Activated naive CD8-positive, alpha-beta T cell treated with anti-CD3 and anti-CD28 coated beads for 36 hours (primary cell): ENCODE measurements at regions not wholly inside any gene's neighbourhood (a gene's known extent, or its start where the extent isn't known, plus 50 kb on each side); places are given as distances from the start of the nearest gene placed in this dataset.
A peak's percentile ranks its signal among the peaks of the same experiment; 100 is the strongest.

ENCODE experiments used
- DNase-seq: peaks from one replicate; pipeline ENCODE4 v3.0.0; 2021
- H3K27ac Mint-ChIP-seq: one replicate; pipeline ENCODE4 v1.8.0; 2022; ENCODE audit warnings: mild to moderate bottlenecking, moderate library complexity, mixed read lengths
- H3K27me3 Mint-ChIP-seq: one replicate; pipeline ENCODE4 v1.8.0; 2022; ENCODE audit warnings: mild to moderate bottlenecking, mixed read lengths
- H3K36me3 Mint-ChIP-seq: one replicate; pipeline ENCODE4 v1.8.0; 2021; ENCODE audit warnings: mild to moderate bottlenecking, mixed read lengths
- H3K4me1 Mint-ChIP-seq: one replicate; pipeline ENCODE4 v1.8.0; 2021; ENCODE audit warnings: mixed read lengths
- H3K4me3 Mint-ChIP-seq: one replicate; pipeline ENCODE4 v1.8.0; 2022; ENCODE audit warnings: mild to moderate bottlenecking, moderate library complexity, mixed read lengths
- H3K9me3 Mint-ChIP-seq: one replicate; pipeline ENCODE4 v1.8.0; 2022; ENCODE audit warnings: mixed read lengths

GRCh38 chr22:22341736-22342135 lies 97.2 kb downstream of the VPREB1 start:
- DNase-seq, result no peak
- H3K36me3 Mint-ChIP-seq, result no peaks in the 10 kb centered on the region

DNA sequence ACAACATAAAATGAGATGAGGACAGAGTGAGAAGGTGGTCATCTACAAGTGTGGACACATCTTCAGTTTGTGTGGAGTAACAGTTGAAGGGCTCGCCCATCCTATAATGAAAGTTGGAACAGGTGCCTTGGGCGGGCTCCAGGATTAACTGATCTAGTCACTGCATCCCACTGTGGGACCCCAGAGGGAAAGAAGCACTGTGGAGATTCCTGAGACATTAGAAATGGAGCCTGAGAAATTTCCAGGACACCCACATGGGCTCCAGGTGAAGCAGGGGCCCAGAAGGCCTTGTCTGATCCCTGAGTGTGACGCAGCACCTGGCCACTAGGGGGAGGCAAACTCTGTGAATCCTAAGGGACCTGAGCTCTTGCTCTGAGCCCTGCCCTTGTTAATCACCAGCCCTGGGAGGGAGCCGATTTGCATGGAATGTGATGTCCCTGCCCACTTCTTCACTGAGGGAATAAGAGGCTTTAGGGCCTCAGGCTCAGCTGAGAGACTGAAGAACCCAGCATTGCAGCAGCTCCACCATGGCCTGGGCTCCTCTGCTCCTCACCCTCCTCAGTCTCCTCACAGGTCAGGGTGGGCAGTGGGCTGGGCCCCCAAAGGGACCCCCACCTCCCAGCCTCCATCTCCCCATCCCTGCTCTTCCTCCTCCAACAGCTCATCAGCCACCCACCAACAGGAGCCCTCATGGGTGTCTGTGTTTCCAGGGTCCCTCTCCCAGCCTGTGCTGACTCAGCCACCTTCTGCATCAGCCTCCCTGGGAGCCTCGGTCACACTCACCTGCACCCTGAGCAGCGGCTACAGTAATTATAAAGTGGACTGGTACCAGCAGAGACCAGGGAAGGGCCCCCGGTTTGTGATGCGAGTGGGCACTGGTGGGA lies 98.4 kb downstream of the VPREB1 start:
- DNase-seq, result peak; percentile 53
- Mint-ChIP-seq H3K36me3 (no peaks in the 10 kb centered on the region), H3K27ac (no peak overlapping the region), H3K4me3 (no peak overlapping the region), H3K27me3 (peaks cover 4% of the 10 kb centered on the region), H3K9me3 (no peaks in the 10 kb centered on the region), H3K4me1 (no peaks in the 10 kb centered on the region)

More at GRCh38 chr22:22341736-22342135, 97.2 kb downstream of the VPREB1 start:
- Mint-ChIP-seq H3K4me1 (no peaks in the 10 kb centered on the region), H3K27ac (no peak overlapping the region), H3K9me3 (no peaks in the 10 kb centered on the region), H3K4me3 (no peak overlapping the region), H3K27me3 (peaks cover 8% of the 10 kb centered on the region)

- Mint-ChIP-seq H3K4me1 (no peaks in the 10 kb centered on the region), H3K27ac (no peak overlapping the region), H3K27me3 (peaks cover 9% of the 10 kb centered on the region), H3K36me3 (no peaks in the 10 kb centered on the region), H3K9me3 (no peaks in the 10 kb centered on the region), H3K4me3 (no peak overlapping the region)
- no peak for DNase-seq
Measured at GRCh38 chr22:22343581-22344296, 99.2 kb downstream of the VPREB1 start.

- no peak overlapping the region for H3K4me3 Mint-ChIP-seq
- no peaks in the 10 kb centered on the region for H3K4me1 Mint-ChIP-seq
- DNase-seq, result no peak
- no peaks in the 10 kb centered on the region for H3K9me3 Mint-ChIP-seq
- no peaks in the 10 kb centered on the region for H3K36me3 Mint-ChIP-seq
- H3K27me3 Mint-ChIP-seq, result peaks cover 5% of the 10 kb centered on the region
- H3K27ac Mint-ChIP-seq, result no peak overlapping the region
Measured at GRCh38 chr22:22344430-22344829, 99.8 kb downstream of the VPREB1 start.

GRCh38 chr22:22345781-22346180 lies 101.2 kb downstream of the VPREB1 start:
- H3K4me1 Mint-ChIP-seq, result no peaks in the 10 kb centered on the region
- peaks cover 5% of the 10 kb centered on the region for H3K27me3 Mint-ChIP-seq
- H3K9me3 Mint-ChIP-seq, result no peaks in the 10 kb centered on the region
- DNase-seq, result no peak
- no peaks in the 10 kb centered on the region for H3K36me3 Mint-ChIP-seq
- no peak overlapping the region for H3K27ac Mint-ChIP-seq
- no peak overlapping the region for H3K4me3 Mint-ChIP-seq

- Mint-ChIP-seq H3K4me1 (no peaks in the 10 kb centered on the region), H3K27ac (no peak overlapping the region), H3K36me3 (no peaks in the 10 kb centered on the region), H3K4me3 (no peak overlapping the region), H3K9me3 (no peaks in the 10 kb centered on the region), H3K27me3 (peaks cover 5% of the 10 kb centered on the region)
- no peak for DNase-seq
Measured at GRCh38 chr22:22346401-22347107, 102.0 kb downstream of the VPREB1 start.

- no peaks in the 10 kb centered on the region for H3K4me1 Mint-ChIP-seq
- no peak overlapping the region for H3K27ac Mint-ChIP-seq
- H3K4me3 Mint-ChIP-seq, result no peak overlapping the region
- H3K36me3 Mint-ChIP-seq, result no peaks in the 10 kb centered on the region
- no peak for DNase-seq
- H3K27me3 Mint-ChIP-seq, result peaks cover 10% of the 10 kb centered on the region
- no peaks in the 10 kb centered on the region for H3K9me3 Mint-ChIP-seq
Measured at GRCh38 chr22:22348127-22348814, 103.7 kb downstream of the VPREB1 start.

DNA sequence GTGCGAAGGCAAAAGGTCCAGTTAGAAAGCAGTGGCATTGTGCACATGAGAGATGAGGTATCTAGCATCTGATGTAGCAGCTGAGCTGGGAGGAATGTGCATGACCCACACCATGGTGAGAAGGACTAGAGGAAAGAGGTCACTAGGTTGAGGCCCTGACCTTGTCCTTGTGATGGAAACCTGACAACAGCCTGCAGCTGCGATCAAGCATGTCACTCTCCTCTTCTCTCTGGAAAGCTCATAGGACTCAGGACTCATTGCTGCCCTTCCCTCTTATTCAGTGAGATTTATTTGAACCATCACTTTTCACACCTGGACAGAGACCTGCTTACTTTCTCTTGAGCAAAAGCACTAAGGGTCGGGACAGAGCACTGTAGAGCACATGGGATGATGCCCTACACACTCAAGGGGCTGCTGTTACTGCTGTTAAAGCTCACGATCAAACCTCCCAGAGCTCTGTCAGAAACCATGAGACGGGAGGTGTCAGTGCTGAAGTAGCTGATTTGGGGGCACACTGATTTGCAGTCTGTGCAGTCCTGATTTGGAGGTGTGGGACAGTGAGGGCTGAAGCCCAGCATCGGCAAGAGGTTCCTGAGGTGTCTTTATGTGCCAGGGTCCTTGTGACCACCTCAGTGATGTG lies 104.3 kb downstream of the VPREB1 start:
- no peak overlapping the region for H3K27ac Mint-ChIP-seq
- H3K9me3 Mint-ChIP-seq, result no peaks in the 10 kb centered on the region
- H3K4me1 Mint-ChIP-seq, result no peaks in the 10 kb centered on the region
- peaks cover 14% of the 10 kb centered on the region for H3K27me3 Mint-ChIP-seq
- DNase-seq, result no peak
- no peaks in the 10 kb centered on the region for H3K36me3 Mint-ChIP-seq
- no peak overlapping the region for H3K4me3 Mint-ChIP-seq

GRCh38 chr22:22349455-22349836 lies 104.9 kb downstream of the VPREB1 start:
- no peak for DNase-seq
- H3K36me3 Mint-ChIP-seq, result no peaks in the 10 kb centered on the region
- no peak overlapping the region for H3K27ac Mint-ChIP-seq
- no peaks in the 10 kb centered on the region for H3K9me3 Mint-ChIP-seq
- H3K4me1 Mint-ChIP-seq, result no peaks in the 10 kb centered on the region
- H3K4me3 Mint-ChIP-seq, result no peak overlapping the region
- H3K27me3 Mint-ChIP-seq, result peaks cover 14% of the 10 kb centered on the region

- DNase-seq, result no peak
- Mint-ChIP-seq H3K36me3 (no peaks in the 10 kb centered on the region), H3K4me3 (no peak overlapping the region), H3K27ac (no peak overlapping the region), H3K27me3 (peaks cover 18% of the 10 kb centered on the region), H3K9me3 (no peaks in the 10 kb centered on the region), H3K4me1 (no peaks in the 10 kb centered on the region)
Measured at GRCh38 chr22:22351366-22351765, 106.8 kb downstream of the VPREB1 start.

- peaks cover 2% of the 10 kb centered on the region for H3K4me1 Mint-ChIP-seq
- no peak overlapping the region for H3K27ac Mint-ChIP-seq
- H3K9me3 Mint-ChIP-seq, result no peaks in the 10 kb centered on the region
- DNase-seq, result no peak
- H3K27me3 Mint-ChIP-seq, result peaks cover 29% of the 10 kb centered on the region
- no peaks in the 10 kb centered on the region for H3K36me3 Mint-ChIP-seq
- no peak overlapping the region for H3K4me3 Mint-ChIP-seq
Measured at GRCh38 chr22:22352371-22352999, 107.9 kb downstream of the VPREB1 start.

DNA sequence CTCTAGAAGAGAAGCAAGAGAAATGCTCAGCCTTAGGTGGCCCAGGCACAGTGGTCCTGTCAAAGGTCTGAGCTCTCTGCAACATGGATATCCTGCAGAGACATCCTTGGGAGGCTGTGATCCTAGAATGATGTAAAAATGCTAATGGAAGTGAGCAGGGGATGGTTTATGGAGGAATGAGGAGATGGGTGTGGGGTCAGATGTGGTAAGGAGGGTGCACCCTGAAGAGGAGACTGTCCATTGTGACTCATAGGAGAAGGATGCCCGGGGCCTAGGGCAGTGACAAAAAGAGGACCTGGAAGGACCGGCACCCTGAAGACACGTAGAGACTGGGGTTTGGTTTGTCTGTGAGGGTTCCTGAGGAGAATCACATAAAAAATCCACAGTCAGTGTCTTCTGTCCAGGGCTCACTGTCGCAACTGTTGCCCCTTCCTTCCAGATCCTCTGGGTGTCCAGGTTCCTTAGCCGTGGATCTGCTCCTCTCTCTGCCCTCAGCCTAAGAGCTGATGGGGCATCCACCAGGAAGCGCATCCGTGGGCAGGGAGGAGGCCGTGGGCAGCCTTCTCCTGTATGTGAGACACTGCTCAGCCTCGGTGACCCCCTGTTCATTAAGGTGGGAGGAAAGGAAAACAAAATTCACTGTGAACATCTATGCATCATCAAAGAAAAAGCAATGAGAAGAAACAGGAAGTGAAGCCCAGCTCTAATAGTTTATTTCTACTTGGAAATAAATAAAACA lies 110.7 kb downstream of the VPREB1 start:
- peaks cover 34% of the 10 kb centered on the region for H3K27me3 Mint-ChIP-seq

GRCh38 chr22:22357024-22357883 lies 112.7 kb downstream of the VPREB1 start:
- Mint-ChIP-seq H3K36me3 (no peaks in the 10 kb centered on the region), H3K27me3 (peaks cover 41% of the 10 kb centered on the region), H3K9me3 (no peaks in the 10 kb centered on the region), H3K4me1 (peaks cover 2% of the 10 kb centered on the region), H3K27ac (no peak overlapping the region), H3K4me3 (no peak overlapping the region)
- DNase-seq, result peak; percentile 79

More for the DNA sequence above, 110.7 kb downstream of the VPREB1 start:
- DNase-seq, result no peak
- Mint-ChIP-seq H3K4me1 (peaks cover 2% of the 10 kb centered on the region), H3K9me3 (no peaks in the 10 kb centered on the region), H3K27ac (no peak overlapping the region), H3K4me3 (no peak overlapping the region), H3K36me3 (no peaks in the 10 kb centered on the region)
